ENCODE measurements at regions not wholly inside any gene's neighbourhood (a gene's known extent, or its start where the extent isn't known, plus 50 kb on each side); places are given as distances from the start of the nearest gene placed in this dataset.

DNA sequence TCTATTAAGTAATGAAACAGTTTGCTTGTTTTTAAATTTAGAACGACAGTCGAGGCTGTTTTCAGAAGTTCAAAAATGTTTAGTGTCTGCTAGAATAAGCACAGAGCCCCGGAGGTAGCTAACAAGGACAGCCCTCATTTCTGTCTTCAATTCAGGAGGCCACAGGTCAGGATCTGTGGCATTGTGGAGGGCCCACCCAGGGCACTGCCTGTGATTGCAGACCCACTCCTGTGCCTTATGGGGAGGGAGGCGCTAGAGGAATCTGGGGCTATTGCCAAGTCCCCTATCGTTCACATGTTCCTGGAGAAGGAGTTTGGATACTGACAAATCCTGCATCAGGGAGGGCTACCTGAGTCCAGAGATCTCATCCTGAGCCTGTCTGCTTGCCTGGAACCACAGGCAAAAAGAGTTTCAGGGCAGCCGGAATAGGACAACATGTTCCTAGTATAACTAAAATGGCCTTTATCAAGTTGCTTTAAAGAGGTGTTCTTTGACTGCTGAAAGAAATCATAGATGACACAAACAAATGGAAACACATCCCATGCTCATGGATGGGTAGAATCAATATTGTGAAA, 141.5 kb upstream of the ROPN1 start:
- no peak overlapping the region for H3K4me3 ChIP-seq (ENCODE audit: low read length)
- TF ChIP-seq, protein P1, sequence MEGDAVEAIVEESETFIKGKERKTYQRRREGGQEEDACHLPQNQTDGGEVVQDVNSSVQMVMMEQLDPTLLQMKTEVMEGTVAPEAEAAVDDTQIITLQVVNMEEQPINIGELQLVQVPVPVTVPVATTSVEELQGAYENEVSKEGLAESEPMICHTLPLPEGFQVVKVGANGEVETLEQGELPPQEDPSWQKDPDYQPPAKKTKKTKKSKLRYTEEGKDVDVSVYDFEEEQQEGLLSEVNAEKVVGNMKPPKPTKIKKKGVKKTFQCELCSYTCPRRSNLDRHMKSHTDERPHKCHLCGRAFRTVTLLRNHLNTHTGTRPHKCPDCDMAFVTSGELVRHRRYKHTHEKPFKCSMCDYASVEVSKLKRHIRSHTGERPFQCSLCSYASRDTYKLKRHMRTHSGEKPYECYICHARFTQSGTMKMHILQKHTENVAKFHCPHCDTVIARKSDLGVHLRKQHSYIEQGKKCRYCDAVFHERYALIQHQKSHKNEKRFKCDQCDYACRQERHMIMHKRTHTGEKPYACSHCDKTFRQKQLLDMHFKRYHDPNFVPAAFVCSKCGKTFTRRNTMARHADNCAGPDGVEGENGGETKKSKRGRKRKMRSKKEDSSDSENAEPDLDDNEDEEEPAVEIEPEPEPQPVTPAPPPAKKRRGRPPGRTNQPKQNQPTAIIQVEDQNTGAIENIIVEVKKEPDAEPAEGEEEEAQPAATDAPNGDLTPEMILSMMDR (conservative IDR thresholded peaks at IDR 0.05; ENCODE audit: low read length): no peak
- DNase-seq (ENCODE audit: low read depth): no peak

GRCh38 chr3:124137216-124137615, 145.3 kb upstream of the ROPN1 start:
- TF ChIP-seq, protein P1 (conservative IDR thresholded peaks at IDR 0.05; ENCODE audit: low read length): no peak
- H3K4me3 ChIP-seq (ENCODE audit: low read length): no peak overlapping the region
- DNase-seq (ENCODE audit: low read depth): no peak

DNA sequence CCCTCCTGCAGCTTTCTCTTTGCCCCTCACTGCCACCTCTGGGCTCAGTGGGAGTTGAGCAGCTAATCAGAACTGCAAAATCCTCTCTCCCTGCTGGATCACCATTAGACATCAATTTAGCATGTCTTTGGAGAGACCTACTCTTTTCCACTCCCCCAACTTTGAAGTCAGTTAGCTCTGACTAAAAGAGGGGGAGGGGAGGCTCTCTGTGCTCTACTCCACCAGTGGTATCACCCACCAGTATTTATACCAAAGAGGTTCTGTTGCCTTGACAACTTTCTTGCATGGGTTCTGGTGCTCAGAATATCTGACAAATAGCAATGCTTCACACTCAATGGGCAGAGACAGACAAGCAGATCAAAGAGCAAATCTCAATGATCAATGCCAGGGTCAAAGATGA, 146.2 kb upstream of the ROPN1 start:
- DNase-seq (ENCODE audit: low read depth): no peak
- no peak overlapping the region for H3K4me3 ChIP-seq (ENCODE audit: low read length)
- TF ChIP-seq, protein P1 (conservative IDR thresholded peaks at IDR 0.05; ENCODE audit: low read length): no peak

- no peak overlapping the region for H3K4me3 ChIP-seq (ENCODE audit: low read length)
- TF ChIP-seq, protein P1 (conservative IDR thresholded peaks at IDR 0.05; ENCODE audit: low read length): no peak
- DNase-seq (ENCODE audit: low read depth): no peak
These were observed 148.8 kb upstream of the ROPN1 start for GRCh38 chr3:124140746-124141145.

- TF ChIP-seq, protein P1 (conservative IDR thresholded peaks at IDR 0.05; ENCODE audit: low read length): no peak
- H3K4me3 ChIP-seq (ENCODE audit: low read length): no peak overlapping the region
- no peak for DNase-seq (ENCODE audit: low read depth)
These were observed 150.6 kb upstream of the ROPN1 start for GRCh38 chr3:124142389-124142970.

- no peak overlapping the region for H3K4me3 ChIP-seq (ENCODE audit: low read length)
- TF ChIP-seq, protein P1 (conservative IDR thresholded peaks at IDR 0.05; ENCODE audit: low read length): no peak
- DNase-seq (ENCODE audit: low read depth): no peak
These were observed 151.1 kb upstream of the ROPN1 start for GRCh38 chr3:124143047-124143446.

DNA sequence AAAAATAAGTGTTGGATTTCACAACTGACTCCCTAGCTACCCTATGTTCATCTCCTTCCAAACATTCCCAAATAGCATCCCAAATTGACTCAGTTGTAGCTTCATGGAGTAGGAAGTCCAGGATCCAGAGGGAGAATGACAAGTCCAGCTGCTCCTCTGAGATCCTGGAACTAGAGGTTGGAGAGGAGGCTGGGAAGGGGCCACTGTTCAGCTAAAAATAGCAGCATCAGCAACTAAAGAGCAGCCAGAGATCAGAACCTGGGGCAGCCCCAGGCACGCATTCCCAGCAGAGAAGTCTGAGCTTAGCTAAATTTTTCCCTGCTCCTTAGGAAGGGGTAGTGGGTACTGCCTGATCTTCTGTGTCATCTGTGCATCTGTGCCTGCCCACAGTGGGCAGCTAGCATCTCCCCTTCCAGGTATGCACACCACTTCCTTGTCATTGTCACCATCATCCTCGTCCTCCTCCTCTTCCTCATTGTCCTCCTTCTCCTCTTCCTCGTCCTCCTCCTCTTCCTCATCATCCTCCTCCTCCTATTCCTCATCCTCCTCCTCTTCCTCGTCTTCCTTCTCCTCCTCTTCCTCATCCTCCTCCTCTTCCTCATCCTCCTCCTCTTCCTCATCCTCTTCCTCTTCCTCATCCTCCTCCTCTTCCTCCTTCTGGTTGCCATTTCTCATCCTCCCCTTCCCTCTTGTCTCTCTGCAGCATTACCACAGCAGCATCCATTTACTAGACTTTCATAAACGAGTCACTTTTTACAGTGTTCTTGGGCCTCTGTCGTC, 152.3 kb upstream of the ROPN1 start:
- TF ChIP-seq, protein P1 (conservative IDR thresholded peaks at IDR 0.05; ENCODE audit: low read length): no peak
- no peak overlapping the region for H3K4me3 ChIP-seq (ENCODE audit: low read length)
- DNase-seq (ENCODE audit: low read depth): no peak
